Neural cell (in vitro differentiated cells): ENCODE measurements at regions not wholly inside any gene's neighbourhood (a gene's known extent, or its start where the extent isn't known, plus 50 kb on each side); places are given as distances from the start of the nearest gene placed in this dataset.

Experiments used
- H2AFZ ChIP-seq: fragments of 200-600, 300-800 bp; sonication (generic), shearing (Covaris generic); 2 replicates; pipeline ENCODE4 v1.6.0; 2014; ENCODE audit warnings: low read depth, mild to moderate bottlenecking, antibody characterized with exemption, low read length, moderate library complexity
- H3F3A ChIP-seq: fragments of 200-600 bp; shearing (Covaris generic); 2 replicates; pipeline ENCODE4 v1.6.1; 2016; ENCODE audit warnings: mild to moderate bottlenecking, moderate library complexity, mixed read lengths, antibody characterized with exemption, low read length; ENCODE audit not compliant: insufficient read depth, poor library complexity, severe bottlenecking
- H3K27ac ChIP-seq: fragments of 200-600, 300-800 bp; sonication (generic), shearing (Covaris generic); 2 replicates; pipeline ENCODE4 v1.5.1; 2014; ENCODE audit warnings: mild to moderate bottlenecking, low read length, moderate library complexity
- H3K27me3 ChIP-seq: fragments of 300-800, 200-600 bp; sonication (generic), shearing (Covaris generic); 2 replicates; pipeline ENCODE4 v1.6.0; 2014; ENCODE audit warnings: mild to moderate bottlenecking, low read depth, low read length, moderate library complexity; ENCODE audit not compliant: insufficient read depth
- H3K36me3 ChIP-seq: fragments of 300-800, 200-600 bp; sonication (generic), shearing (Covaris generic); 2 replicates; pipeline ENCODE4 v1.5.1; 2014; ENCODE audit warnings: mild to moderate bottlenecking, antibody characterized with exemption, low read length, moderate library complexity; ENCODE audit not compliant: insufficient read depth
- H3K4me2 ChIP-seq: fragments of 300-800, 200-600 bp; sonication (generic), shearing (Covaris generic); 2 replicates; pipeline ENCODE4 v1.6.0; 2014; ENCODE audit warnings: mild to moderate bottlenecking, low read length
- H3K4me3 ChIP-seq: fragments of 300-800, 200-600 bp; sonication (generic), shearing (Covaris generic); 2 replicates; pipeline ENCODE4 v1.5.1; 2014; ENCODE audit warnings: mild to moderate bottlenecking, low read length, moderate library complexity
- H3K79me2 ChIP-seq: fragments of 200-600 bp; shearing (Covaris generic); replicated peaks from 2 replicates; pipeline ENCODE4 v1.6.0; 2014; ENCODE audit warnings: mild to moderate bottlenecking, low read length, moderate library complexity; ENCODE audit not compliant: insufficient read depth
- H3K9ac ChIP-seq: fragments of 300-800, 200-600 bp; sonication (generic), shearing (Covaris generic); 2 replicates; pipeline ENCODE4 v1.6.1; 2016; ENCODE audit warnings: mild to moderate bottlenecking, low read length, mixed read lengths
- H3K9me2 ChIP-seq: fragments of 200-600 bp; shearing (Covaris generic); 2 replicates; pipeline ENCODE4 v1.6.1; 2016; ENCODE audit warnings: mild to moderate bottlenecking, low read length, mixed read lengths; ENCODE audit not compliant: insufficient read depth
- H3K9me3 ChIP-seq: fragments of 200-600, 300-800 bp; sonication (generic), shearing (Covaris generic); 2 replicates; pipeline ENCODE4 v1.6.1; 2016; ENCODE audit warnings: mild to moderate bottlenecking, mixed run types, low read length, moderate library complexity, mixed read lengths
- H4K20me1 ChIP-seq: fragments of 200-600 bp; shearing (Covaris generic); 2 replicates; pipeline ENCODE4 v1.6.1; 2016; ENCODE audit warnings: mild to moderate bottlenecking, mixed run types; ENCODE audit not compliant: insufficient read depth
- CTCF ChIP-seq: fragments of 450-650 bp; IDR thresholded peaks from 2 replicates; pipeline ENCODE4 v1.5.1; 2014; ENCODE audit warnings: antibody characterized with exemption, mild to moderate bottlenecking, moderate library complexity; ENCODE audit not compliant: poor library complexity, severe bottlenecking
- EP300 ChIP-seq: fragments of 450-650 bp; conservative IDR thresholded peaks from 2 replicates; pipeline ENCODE4 v1.6.1; 2014; ENCODE audit warnings: antibody characterized with exemption, mild to moderate bottlenecking, moderate library complexity; ENCODE audit not compliant: poor library complexity, severe bottlenecking
- EZH2 ChIP-seq: fragments of 200-600, 300-800 bp; shearing (Covaris generic), sonication (generic); IDR thresholded peaks from 2 replicates; pipeline ENCODE4 v1.6.1; 2014; ENCODE audit warnings: antibody characterized with exemption, low read length, borderline replicate concordance, mild to moderate bottlenecking; ENCODE audit not compliant: insufficient read depth, poor library complexity, severe bottlenecking
- MXI1 ChIP-seq: fragments of 450-650 bp; conservative IDR thresholded peaks from 2 replicates; pipeline ENCODE4 v1.6.1; 2014; ENCODE audit warnings: antibody characterized with exemption, mild to moderate bottlenecking; ENCODE audit not compliant: poor library complexity, severe bottlenecking
- POLR2AphosphoS5 ChIP-seq: IDR thresholded peaks from 2 replicates; pipeline ENCODE4 v1.6.1; 2012
- RAD21 ChIP-seq: fragments of 450-650 bp; conservative IDR thresholded peaks from 2 replicates; pipeline ENCODE4 v1.6.1; 2014; ENCODE audit warnings: antibody characterized with exemption, mild to moderate bottlenecking, moderate library complexity
- REST ChIP-seq: IDR thresholded peaks from 2 replicates; pipeline ENCODE4 v1.6.1; 2012; ENCODE audit warnings: borderline replicate concordance
- SMC3 ChIP-seq: fragments of 450-650 bp; conservative IDR thresholded peaks from 2 replicates; pipeline ENCODE4 v1.6.1; 2014; ENCODE audit warnings: antibody characterized with exemption, mild to moderate bottlenecking, moderate library complexity; ENCODE audit not compliant: poor library complexity
- TAF1 ChIP-seq: IDR thresholded peaks from 2 replicates; pipeline ENCODE4 v1.6.1; 2012; ENCODE audit warnings: low read depth

GRCh38 chr7:31455844-31456243 is 58.0 kb upstream of the ITPRID1 start:
- TF ChIP-seq POLR2AphosphoS5 (no peak), EZH2 (no peak), MXI1 (no peak), RAD21 (no peak), SMC3 (no peak), CTCF (no peak), REST (no peak), TAF1 (no peak), EP300 (no peak)
- no peaks in the 10 kb centered on the region for H3K27me3 ChIP-seq
- H3K27ac ChIP-seq = no peak overlapping the region
- H3K4me2 ChIP-seq = no peak overlapping the region
- no peak overlapping the region for H3K4me3 ChIP-seq
- no peaks in the 10 kb centered on the region for H3K79me2 ChIP-seq
- H3K9me2 ChIP-seq = no peaks in the 10 kb centered on the region
- H3F3A ChIP-seq = no peaks in the 10 kb centered on the region
- H3K9me3 ChIP-seq = no peaks in the 10 kb centered on the region
- H2AFZ ChIP-seq = no peak overlapping the region
- no peaks in the 10 kb centered on the region for H3K36me3 ChIP-seq
- no peaks in the 10 kb centered on the region for H4K20me1 ChIP-seq
- H3K9ac ChIP-seq = no peak overlapping the region

GRCh38 chr7:31456646-31457368 is 57.1 kb upstream of the ITPRID1 start:
- Histone ChIP-seq H3K36me3 (no peaks in the 10 kb centered on the region), H3K4me3 (no peak overlapping the region), H3F3A (no peaks in the 10 kb centered on the region), H3K9ac (no peak overlapping the region), H3K4me2 (no peak overlapping the region), H3K27ac (no peak overlapping the region), H3K27me3 (no peaks in the 10 kb centered on the region), H4K20me1 (no peaks in the 10 kb centered on the region), H3K79me2 (no peaks in the 10 kb centered on the region), H3K9me2 (no peaks in the 10 kb centered on the region), H3K9me3 (no peaks in the 10 kb centered on the region), H2AFZ (no peak overlapping the region)
- TF ChIP-seq POLR2AphosphoS5 (peak; percentile 33), EP300 (no peak), SMC3 (no peak), MXI1 (no peak), EZH2 (no peak), REST (no peak), TAF1 (no peak), RAD21 (no peak), CTCF (peak; percentile 8)
